SK-N-SH treated with all-trans-retinoic acid at 6 μM for 48 hours (cell line): ENCODE measurements at regions not wholly inside any gene's neighbourhood (a gene's known extent, or its start where the extent isn't known, plus 50 kb on each side); places are given as distances from the start of the nearest gene placed in this dataset.

ENCODE experiments used
- ATAC-seq: fragments of 200-7000 bp; cut with Tn5 transposase; 3 replicates; pipeline ENCODE4 v1.9.1; 2020; ENCODE audit warnings: mild to moderate bottlenecking, moderate library complexity
- ISL1 ChIP-seq: fragments of 250-450 bp; sonication (Bioruptor Pico); IDR thresholded peaks from 2 replicates; pipeline ENCODE4 v2.1.2; 2022; ENCODE audit warnings: mild to moderate bottlenecking, moderate library complexity
- ZC3H10 ChIP-seq: fragments of 250-450 bp; sonication (Bioruptor Pico); IDR thresholded peaks from 2 replicates; pipeline ENCODE4 v1.5.1; 2021; ENCODE audit warnings: mild to moderate bottlenecking, moderate library complexity

DNA sequence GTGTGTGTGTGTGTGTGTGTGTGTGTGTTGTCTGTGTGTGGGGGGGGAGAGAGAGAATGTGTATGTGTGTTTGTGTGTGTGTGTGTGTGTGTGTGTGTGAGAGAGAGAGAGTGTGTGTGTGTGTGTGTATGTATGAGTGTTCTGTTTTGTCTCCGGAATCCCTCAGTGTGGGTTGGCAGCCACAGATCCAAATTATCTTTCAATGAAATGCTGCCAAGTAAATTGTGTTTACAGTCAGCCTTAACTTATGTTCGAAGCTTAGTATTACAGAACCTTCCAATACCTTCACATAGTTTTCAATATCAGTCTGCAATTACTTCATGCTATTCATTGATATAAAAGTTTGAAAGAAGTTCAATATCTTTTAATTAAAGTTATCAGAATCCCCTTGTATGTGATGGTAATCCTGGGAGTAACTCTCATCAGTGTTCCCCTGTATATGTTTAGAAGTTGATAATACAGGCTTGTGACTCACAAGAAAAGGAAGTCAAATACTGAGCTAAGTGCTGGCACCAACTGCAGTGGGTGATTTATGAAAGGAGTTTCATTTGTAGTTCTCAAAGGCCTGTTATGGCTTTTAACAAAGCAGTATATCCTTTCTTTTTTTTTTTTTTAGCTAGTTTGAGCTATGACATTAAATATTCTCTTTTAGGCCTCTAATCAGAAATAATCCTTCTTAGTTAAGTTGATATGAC is 51.6 kb upstream of the HTR2C start:
- ATAC-seq, result peak; percentile 92
- TF ChIP-seq ZC3H10, result no peak
- peak; percentile 48 for TF ChIP-seq ISL1 (CRISPR knock-in tag)
- TF ChIP-seq, all 23 proteins: peak for 1
